Activated T-cell treated with anti-CD3 and anti-CD28 coated beads for 48 hours (primary cell): ENCODE measurements at regions not wholly inside any gene's neighbourhood (a gene's known extent, or its start where the extent isn't known, plus 50 kb on each side); places are given as distances from the start of the nearest gene placed in this dataset.

Source experiments
- DNase-seq: peaks from one replicate; pipeline ENCODE4 v3.0.0-alpha.2; 2020; ENCODE audit warnings: low read depth

DNA sequence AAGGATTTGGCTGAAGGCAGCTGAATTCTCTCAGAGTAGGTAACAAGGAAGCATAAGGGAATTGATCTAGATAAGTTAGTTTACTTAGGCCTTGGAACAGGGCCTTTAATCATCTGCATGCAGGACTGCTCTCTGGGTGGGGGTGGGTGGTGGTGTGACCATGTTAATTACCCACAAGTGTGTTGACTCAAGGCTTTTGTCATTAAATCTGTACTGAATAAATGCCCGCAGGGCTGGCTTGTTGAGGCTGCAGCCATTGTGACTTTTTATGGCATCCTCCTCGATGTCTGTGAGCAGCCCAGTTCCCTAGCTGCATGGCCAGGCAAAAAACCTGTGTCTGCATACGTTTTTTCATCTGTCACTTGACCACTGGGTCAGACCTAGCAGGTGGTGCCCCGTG is 63.5 kb upstream of the ASCC3 start:
- no peak for DNase-seq

DNA sequence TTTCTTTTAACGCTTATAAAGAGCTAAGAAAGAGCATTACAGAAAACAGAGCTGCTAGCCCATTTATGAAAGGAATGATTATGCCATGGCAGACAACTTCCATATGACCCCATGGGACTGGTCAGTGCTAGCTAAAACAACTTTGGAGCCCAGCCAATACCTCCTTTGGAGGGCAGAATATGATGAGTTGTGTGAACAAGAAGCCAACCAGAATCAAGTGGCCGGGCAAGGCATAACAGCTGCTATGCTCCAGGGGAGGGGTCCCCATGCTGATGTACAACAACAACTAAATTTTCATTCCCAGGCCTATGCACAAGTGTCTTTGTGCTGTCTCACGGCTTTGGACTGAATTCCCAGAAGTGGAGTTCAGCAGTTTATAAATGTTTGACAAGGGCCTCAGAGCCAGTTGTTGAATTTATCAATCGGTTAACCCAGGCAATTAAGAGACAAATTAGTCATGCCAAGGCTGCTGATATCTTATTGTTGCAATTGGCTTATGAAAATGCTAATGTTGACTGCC is 65.0 kb upstream of the ASCC3 start:
- no peak for DNase-seq

DNA sequence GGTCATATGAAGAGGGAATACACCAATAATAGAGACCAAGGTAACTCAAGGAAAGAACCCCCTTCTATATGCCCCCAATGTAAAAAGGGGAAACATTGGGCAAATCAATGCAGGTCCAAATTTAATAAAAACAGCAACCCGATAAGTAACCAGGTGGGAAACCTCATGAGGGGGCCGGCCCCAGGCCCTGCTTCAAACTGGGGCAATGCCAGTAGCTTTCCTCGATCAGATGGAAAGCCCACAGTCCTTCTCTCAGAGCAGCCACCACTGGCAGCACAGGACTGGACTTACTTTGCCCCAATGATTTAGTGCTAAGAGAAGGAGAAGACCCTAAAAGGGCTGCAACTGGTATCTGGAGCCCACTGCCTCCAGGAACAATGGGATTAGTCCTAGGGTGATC is 65.6 kb upstream of the ASCC3 start:
- DNase-seq = no peak

DNA sequence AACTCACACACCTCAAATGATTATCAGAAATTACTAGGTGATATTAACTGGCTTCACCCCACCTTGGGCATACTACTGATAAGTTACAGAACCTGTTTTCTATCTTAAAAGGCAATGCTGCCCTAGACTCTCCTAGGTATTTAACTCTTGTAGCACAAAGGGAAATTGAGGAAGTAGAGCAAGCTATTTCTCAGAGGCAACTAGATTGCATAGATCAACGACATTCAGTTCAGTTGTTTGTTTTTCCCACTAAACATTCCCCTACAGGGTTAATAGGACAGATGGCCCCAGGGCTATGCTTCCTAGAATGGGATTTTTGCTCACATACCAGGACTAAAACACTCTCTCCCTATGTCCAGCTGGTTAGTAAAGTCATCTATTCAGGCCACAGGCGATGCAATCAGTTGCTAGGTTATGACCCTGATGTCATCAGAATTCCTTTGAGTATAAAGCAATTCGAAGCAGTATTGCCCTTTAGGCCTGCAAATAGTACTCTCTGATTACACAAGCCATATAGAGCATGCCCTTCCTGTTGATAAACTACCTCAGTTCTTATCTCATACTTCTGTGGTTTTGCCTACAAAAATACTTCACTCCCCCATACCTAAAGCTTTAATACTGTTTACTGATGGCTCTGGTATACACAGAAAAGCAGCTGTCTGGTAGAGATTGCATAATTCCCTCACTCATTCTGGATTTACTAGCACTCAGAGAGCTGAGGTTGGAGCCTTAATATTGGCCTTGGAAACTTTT is 67.4 kb upstream of the ASCC3 start:
- DNase-seq = no peak

DNA sequence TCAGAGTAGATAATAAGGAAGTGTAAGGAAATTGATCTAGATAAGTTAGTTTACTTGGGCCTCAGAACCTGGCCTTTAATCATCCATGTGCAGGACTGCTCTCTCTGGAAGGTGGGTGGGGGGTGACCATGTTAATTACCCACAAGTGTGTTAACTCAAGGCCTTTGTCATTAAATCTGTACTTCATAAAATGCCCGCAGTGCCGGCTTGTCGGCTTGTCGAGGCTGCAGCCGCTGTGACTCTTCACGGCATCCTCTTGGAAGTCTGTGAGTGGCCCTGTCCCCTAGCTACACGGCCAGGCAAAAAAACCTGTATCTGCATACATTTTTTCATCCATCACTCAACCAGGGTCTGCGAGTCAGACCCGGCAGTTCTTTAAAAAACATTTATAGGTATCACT is 70.9 kb upstream of the ASCC3 start:
- no peak for DNase-seq

DNA sequence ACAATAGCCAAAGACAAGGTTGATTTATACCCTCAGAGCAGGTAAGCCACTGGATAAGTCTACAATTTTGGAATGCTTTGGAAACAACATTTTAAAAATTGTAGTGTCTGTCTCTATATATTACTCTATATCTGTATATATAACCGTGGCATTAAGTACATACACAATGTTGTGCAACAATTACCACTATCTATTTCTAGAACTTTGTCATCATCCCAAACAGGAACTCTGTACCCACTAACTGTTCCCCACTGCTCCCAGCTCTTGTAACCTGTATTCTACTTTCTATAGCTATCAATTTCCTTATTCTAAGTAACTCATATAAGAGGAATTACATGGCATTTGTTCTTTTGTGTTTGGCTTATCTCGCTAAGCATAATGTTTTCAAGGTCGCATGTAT is 78.2 kb upstream of the ASCC3 start:
- no peak for DNase-seq

DNA sequence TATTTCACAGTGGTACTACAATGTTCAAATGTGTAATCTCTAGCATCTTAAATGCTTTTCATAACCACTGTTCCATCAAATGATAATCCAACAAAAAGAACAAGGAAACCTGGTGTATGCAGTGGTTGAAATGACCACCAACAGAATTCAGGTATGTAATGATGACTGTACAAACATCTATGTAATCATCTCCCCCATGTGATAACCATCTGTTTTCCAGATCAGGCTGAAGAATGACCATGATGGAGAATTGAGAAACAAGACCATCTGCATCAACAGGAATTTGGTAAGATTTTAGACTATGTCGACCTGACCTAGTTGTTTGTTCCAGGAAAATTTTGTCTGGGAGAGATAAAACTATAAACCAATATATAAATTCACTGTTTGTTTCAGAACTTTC is 81.3 kb upstream of the ASCC3 start:
- DNase-seq = no peak

DNA sequence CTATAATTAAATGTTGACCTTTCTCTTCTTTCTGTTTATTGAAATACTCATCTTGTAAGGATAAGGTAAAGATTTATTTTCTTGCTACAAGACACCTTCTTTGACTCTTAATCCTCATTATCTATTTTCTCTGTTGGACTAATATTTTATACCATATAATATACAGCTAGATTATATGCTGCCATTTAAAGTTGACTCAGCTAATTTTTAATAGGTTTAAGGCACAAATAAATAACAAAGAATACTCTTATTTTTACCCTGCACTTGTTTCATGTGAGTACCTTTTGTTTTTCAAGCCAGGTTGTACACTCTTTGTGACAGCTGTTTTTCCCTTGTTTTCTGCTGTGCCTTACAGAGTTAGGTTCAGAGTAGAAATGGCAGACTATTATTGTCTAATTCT is 83.9 kb upstream of the ASCC3 start:
- no peak for DNase-seq

DNA sequence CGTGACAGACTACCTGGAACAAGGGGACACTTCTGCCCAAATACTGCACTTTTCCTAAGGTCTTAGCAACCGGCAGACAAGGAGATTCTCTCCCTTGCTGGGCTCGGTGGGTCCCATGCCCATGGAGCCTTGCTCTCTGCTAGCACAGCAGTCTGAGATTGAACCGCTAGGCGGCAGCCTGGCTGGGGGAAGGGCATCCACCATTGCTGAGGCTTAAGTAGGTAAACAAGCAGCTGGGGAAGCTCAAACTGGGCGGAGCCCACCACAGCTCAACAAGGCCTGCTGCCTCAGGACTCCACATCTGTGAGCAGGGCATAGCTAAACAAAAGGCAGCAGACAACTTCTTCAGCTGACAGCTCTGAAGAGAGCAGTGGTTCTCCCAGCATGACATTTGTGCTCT is 87.8 kb upstream of the ASCC3 start:
- DNase-seq = no peak

DNA sequence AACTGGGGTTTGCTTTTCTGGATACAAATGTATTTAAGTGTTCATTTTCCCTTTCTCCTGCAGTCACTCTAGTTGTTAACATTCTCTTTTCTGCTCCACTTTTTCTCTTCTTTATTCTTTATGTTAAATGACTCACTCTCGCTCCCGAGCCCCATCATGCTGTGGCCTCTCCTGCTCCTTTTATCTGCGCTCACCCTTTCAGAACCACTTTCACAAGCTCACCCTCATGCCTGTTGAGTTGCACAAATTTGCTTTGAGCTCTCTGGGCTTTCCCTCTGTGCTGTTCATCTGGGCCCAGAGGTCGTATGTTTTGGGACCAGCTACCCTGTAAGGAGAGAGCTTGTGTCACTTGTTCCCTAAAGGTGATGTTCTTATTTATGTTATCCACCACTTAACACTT is 98.1 kb upstream of the ASCC3 start:
- no peak for DNase-seq

DNA sequence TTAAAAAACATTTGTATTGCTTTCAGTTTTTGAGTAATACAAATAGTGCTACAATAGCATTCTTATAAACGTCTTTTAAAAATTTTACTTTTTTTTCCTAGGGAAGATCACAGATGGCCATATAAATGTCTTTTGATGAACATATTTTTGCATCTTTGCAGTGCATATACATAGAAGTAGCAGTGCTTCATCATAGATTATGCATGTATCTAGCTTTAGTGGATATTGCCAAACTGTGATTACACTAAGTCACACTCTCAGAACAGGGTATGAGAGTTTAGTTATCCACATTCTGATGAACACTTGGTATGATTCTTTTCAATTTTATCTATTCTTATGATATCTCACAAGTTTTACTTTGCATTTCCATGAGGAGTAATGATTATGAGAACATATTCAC is 99.8 kb upstream of the ASCC3 start:
- DNase-seq = no peak

DNA sequence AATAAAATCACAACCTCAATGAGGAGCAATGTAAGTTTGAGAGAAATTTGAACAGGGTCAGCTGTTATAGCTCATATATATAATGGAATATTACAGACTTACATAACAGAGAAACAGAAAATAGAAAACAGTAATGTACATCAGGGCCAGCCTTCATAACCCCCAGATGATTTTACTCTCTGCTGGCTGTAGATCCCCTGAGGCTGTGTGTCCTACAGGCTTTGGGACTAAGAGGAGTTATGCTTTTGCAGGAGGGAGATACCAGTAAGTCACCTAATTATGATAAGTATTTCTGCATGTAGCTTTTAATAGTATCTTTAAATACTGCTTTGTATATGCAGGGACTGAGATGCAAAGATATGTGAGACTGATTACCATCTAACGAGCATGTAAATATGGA is 105.8 kb upstream of the ASCC3 start:
- no peak for DNase-seq

DNA sequence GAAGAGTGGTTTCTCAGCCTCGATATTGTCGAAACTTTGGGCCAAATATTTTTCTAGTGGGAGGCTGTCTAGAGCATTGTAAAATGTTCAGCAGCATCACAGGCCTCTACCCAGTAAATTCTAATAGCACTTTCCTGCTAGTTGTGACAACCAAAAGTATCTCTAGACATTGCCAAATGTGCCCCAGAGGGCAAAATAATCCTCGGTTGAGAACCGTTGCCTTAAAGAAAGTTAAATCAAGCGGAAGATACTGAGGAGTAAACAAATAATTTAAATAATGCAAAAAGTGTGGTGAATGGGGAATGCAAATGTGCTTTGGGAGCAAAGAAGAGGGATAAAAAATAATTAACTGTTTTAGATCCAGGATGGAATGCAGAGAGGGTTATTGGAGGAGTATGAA is 106.4 kb upstream of the ASCC3 start:
- no peak for DNase-seq

DNA sequence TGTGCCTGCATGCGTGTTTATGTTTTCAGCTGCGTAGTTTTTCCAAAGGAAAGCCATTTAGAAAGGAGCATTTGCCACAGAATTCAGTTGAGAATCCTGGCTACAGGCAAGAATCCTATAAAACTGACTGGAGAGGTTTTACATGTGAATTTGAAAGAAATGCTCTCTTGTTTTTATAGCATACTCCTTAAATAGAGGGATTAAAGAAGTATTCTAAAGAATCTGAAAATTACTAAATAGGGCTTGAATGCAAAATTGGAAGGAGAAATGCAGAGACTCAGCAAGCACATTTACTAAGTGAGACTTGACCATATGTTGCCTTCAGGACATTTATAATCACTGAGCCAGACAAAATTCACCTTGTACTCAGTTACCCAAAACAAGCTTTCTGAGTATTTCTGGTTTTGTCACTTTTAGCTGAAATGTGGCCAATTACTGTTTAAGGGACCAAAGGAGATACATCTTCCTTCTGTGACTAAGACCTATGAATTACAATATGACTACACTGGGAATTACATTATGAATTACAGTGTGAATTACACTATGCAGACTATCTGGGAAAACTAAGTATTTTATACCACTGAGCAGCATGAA is 107.4 kb upstream of the ASCC3 start:
- no peak for DNase-seq

DNA sequence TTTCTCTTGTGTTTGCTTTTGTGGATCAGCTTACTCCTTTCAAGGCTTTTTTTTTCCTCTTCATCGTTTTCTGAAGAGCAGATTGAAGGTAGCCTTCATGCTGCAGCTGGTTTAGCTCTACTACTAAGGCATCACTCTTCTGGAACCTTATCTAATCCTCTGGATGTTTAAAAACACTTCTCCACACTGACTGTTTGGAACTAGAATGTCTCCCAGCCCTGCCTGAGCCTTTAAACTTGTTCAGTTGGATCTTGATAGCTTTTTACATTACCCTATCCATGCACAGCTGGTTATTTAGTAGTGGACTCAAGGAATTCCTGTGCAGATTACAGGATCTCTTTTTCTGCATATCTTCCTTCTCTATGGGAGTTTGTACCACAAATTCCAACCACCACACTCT is 108.9 kb upstream of the ASCC3 start:
- no peak for DNase-seq

DNA sequence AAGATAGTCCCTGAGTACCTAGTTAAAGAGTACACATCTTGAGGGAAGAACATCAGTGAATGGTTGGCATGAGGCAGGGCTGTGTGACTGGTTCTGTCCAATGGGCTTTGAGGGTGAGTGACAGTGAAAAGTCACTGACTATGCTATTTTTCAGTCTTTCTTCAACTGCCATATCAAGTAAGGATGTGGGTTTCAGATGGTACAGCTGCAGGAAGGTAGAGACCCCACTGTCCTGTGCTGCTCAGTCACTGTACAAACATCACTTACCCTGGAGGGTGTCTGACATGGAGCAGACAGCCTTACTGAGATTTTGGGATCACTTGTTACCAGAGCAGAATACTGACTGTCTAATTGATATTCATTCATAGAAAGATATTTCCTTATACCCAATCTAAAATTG is 115.3 kb upstream of the ASCC3 start:
- no peak for DNase-seq

DNA sequence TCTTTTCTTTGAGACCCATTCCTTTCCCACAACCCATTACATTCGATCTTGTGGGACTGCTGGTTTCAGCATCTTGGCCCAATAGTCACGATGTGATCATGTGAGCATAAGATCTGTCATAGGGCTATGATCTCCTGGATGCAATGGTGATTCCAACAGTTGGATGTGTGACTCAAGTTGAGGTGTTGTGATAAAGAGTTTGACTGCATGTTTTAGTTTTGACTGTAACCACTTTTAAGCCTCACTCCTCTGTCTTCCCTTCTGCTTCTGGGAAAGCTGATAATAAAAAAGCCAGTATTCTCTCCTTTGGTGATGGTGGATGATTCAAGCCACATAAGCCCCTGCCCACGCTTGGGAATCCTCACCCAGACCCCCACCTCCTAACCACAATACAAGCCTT is 117.0 kb upstream of the ASCC3 start:
- no peak for DNase-seq

DNA sequence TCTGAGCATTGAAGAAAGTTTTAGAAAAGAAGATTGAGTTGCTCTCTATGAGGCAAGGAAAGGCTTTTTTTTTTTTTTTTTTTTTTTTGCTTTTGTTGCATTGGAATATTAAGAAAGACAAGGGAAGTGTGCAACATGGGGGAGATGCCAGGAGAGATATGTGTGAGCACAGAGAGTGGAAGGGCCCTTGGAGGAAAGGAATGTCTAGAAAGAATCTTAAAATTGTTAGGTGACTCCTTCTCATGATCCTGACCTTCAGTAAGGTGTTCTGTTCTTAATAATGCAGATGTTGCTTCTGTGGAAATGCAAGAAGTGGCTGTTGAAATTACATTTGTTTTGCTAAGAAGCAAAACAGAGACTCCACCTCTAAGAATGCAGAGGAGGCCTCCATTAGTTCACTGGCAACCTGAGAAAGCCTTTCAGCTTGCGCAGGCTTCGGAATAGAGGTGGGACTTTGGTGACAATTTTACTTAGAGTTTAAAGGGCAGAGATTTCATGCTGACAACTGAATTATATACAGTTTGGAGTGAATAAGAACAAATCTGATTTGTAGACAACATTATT is 118.0 kb upstream of the ASCC3 start:
- DNase-seq = no peak

DNA sequence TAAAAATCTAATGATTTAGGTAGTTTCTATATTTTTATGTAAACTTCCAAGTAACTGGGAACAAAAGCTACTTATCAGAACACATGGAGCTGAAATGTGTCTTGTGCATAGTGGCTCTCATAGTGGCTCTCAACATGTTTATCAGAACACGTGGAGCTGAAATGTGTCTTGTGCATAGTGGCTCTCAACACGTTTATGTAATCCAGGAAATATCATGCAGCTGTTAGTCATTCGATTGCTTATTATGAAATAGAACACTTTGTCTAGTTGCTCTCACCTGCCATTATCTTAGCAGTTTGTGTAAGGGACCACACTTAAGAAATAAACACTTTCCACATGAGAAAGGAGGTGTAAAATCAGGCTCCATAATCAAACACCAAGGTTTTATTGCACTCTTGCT is 119.2 kb upstream of the ASCC3 start:
- DNase-seq = no peak

DNA sequence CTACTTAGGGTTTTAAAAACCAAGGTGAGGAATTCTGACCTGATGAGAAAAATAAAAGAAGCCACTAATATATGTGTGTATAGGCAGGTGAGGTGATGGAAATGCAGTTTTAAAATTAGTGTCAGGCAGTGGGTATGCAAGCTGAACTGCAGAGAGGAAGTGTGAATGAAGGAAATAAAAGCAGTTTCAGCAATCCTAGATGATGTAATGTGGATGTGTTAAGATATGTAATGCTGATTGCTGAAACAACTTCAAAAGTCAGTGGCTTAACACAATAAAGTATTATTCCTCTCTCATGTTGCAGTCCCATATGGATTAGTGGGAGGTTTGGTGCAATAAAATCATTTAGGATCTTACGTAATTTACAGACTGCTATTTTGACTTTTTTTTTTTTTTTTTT is 119.9 kb upstream of the ASCC3 start:
- no peak for DNase-seq

DNA sequence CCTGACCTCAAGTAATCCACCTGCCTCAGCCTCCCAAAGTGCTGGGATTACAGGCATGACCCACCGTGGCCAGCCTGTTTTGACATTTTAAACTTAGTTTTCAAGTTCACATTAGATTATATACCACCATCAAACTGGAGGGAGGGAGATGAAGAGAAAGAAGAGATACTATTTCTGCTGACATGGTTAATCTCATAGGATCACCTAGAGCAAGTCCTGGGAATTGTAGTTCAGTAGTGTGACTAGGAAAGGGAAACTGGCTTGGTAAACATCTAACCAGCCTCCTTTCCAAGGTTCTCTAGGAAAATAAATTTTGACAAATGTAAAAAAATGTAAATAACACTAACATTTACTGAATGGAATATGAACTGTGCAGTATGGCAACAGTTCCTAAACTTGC is 120.5 kb upstream of the ASCC3 start:
- DNase-seq = no peak

DNA sequence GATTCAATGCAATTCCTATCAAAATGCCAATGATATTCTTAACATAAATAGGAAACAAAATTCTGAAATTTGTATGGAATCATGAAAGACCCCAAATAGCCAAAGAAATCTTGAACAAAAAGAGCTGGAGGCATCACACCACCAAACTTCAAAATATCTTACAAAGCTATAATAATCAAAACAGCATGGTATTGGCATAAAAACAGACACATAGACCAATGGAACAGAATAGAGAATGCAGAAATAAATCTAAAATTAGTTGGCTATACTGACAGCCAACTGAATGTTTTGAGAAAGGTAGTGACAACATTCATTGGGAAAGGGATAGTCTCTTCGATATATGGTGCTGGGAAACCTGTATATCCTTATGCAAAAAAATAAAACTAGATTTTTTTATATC is 121.9 kb upstream of the ASCC3 start:
- DNase-seq = no peak

DNA sequence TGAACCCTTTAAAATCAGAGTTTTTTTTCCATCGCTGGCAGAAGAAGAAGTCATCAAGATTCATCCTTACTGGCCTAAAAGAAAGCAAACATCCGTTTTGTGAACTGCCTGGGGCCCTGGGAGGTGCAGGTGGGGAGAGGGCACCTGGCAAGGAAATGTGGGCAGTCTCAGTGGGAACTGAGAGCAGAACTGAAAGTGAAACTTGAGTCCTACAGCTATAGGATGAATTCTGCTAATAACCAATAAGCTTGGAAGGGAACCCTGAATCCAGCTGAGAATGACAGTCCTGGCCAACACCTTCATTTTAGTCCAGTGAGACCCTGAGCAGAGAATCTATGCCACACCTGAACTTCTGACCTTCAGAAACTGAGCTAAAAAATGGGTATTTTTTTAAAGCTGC is 130.1 kb upstream of the ASCC3 start:
- no peak for DNase-seq
